BLaER1 (cell line): ENCODE measurements at regions not wholly inside any gene's neighbourhood (a gene's known extent, or its start where the extent isn't known, plus 50 kb on each side); places are given as distances from the start of the nearest gene placed in this dataset.
A peak's percentile ranks its signal among the peaks of the same experiment; 100 is the strongest.

ENCODE experiments used
- H3K27ac ChIP-seq: shearing (Covaris generic); formaldehyde crosslinking; 2 replicates; pipeline ENCODE4 v1.8.1; 2022
- H3K27me3 ChIP-seq: shearing (Covaris generic); formaldehyde crosslinking; 2 replicates; pipeline ENCODE4 v1.8.1; 2022
- H3K36me3 ChIP-seq: shearing (Covaris generic); formaldehyde crosslinking; 2 replicates; pipeline ENCODE4 v1.8.1; 2022
- H3K4me1 ChIP-seq: shearing (Covaris generic); formaldehyde crosslinking; 2 replicates; pipeline ENCODE4 v1.8.1; 2022
- H3K4me2 ChIP-seq: shearing (Covaris generic); formaldehyde crosslinking; 2 replicates; pipeline ENCODE4 v1.8.1; 2022
- H3K4me3 ChIP-seq: shearing (Covaris generic); formaldehyde crosslinking; 2 replicates; pipeline ENCODE4 v1.8.1; 2022
- H3K9ac ChIP-seq: shearing (Covaris generic); formaldehyde crosslinking; 2 replicates; pipeline ENCODE4 v1.8.1; 2022
- H3K9me3 ChIP-seq: shearing (Covaris generic); formaldehyde crosslinking; 2 replicates; pipeline ENCODE4 v1.8.1; 2022
- H4K20me1 ChIP-seq: shearing (Covaris generic); formaldehyde crosslinking; 2 replicates; pipeline ENCODE4 v1.8.1; 2022
- Cebpa-rat ChIP-seq: shearing (Covaris generic); IDR thresholded peaks from 2 replicates; pipeline ENCODE4 v1.8.1; 2022

GRCh38 chr6:164532198-164533044 lies 777.0 kb downstream of the C6orf118 start:
- no peaks in the 10 kb centered on the region for H3K9me3 ChIP-seq
- H3K36me3 ChIP-seq, result no peaks in the 10 kb centered on the region
- H3K27me3 ChIP-seq, result no peaks in the 10 kb centered on the region
- no peaks in the 10 kb centered on the region for H4K20me1 ChIP-seq
- H3K4me3 ChIP-seq, result no peak overlapping the region
- no peak overlapping the region for H3K27ac ChIP-seq
- no peak overlapping the region for H3K4me2 ChIP-seq
- no peaks in the 10 kb centered on the region for H3K4me1 ChIP-seq
- no peak overlapping the region for H3K9ac ChIP-seq
- TF ChIP-seq Cebpa-rat, result no peak

GRCh38 chr6:164531736-164532135 lies 777.7 kb downstream of the C6orf118 start:
- H3K4me3 ChIP-seq, result no peak overlapping the region
- TF ChIP-seq Cebpa-rat, result no peak

GRCh38 chr6:164528539-164528938 lies 780.9 kb downstream of the C6orf118 start:
- Histone ChIP-seq H3K4me3 (no peak overlapping the region), H3K27ac (no peak overlapping the region), H3K36me3 (no peaks in the 10 kb centered on the region), H3K9ac (no peak overlapping the region), H4K20me1 (no peaks in the 10 kb centered on the region), H3K27me3 (no peaks in the 10 kb centered on the region), H3K4me2 (no peak overlapping the region), H3K4me1 (no peaks in the 10 kb centered on the region), H3K9me3 (peaks cover 28% of the 10 kb centered on the region)
- no peak for TF ChIP-seq Cebpa-rat

More at GRCh38 chr6:164531736-164532135, 777.7 kb downstream of the C6orf118 start:
- no peaks in the 10 kb centered on the region for H4K20me1 ChIP-seq
- H3K27me3 ChIP-seq, result no peaks in the 10 kb centered on the region
- H3K4me2 ChIP-seq, result no peak overlapping the region
- no peak overlapping the region for H3K27ac ChIP-seq
- peaks cover 5% of the 10 kb centered on the region for H3K9me3 ChIP-seq
- no peaks in the 10 kb centered on the region for H3K4me1 ChIP-seq
- no peak overlapping the region for H3K9ac ChIP-seq
- H3K36me3 ChIP-seq, result no peaks in the 10 kb centered on the region

- Histone ChIP-seq H3K9me3 (peaks cover 60% of the 10 kb centered on the region), H3K4me2 (no peak overlapping the region), H3K36me3 (no peaks in the 10 kb centered on the region), H3K9ac (no peak overlapping the region), H4K20me1 (no peaks in the 10 kb centered on the region), H3K4me1 (peaks cover 4% of the 10 kb centered on the region; the same call in 1 of the 2 replicates), H3K27ac (no peak overlapping the region), H3K4me3 (no peak overlapping the region), H3K27me3 (no peaks in the 10 kb centered on the region)
- TF ChIP-seq Cebpa-rat, result no peak
Measured at GRCh38 chr6:164523087-164523654, 786.2 kb downstream of the C6orf118 start.

- peaks cover 47% of the 10 kb centered on the region for H3K9me3 ChIP-seq
- H3K4me2 ChIP-seq, result no peak overlapping the region
- no peak overlapping the region for H3K27ac ChIP-seq
- H3K9ac ChIP-seq, result no peak overlapping the region
- no peaks in the 10 kb centered on the region for H3K27me3 ChIP-seq
- H4K20me1 ChIP-seq, result no peaks in the 10 kb centered on the region
- no peak overlapping the region for H3K4me3 ChIP-seq
- peaks cover 4% of the 10 kb centered on the region; the same call in 1 of the 2 replicates for H3K4me1 ChIP-seq
- TF ChIP-seq Cebpa-rat, result no peak
- no peaks in the 10 kb centered on the region for H3K36me3 ChIP-seq
Measured at GRCh38 chr6:164520916-164521315, 788.5 kb downstream of the C6orf118 start.

GRCh38 chr6:164507206-164507940 lies 802.0 kb downstream of the C6orf118 start:
- Histone ChIP-seq H3K4me1 (peaks cover 15% of the 10 kb centered on the region), H4K20me1 (no peaks in the 10 kb centered on the region), H3K36me3 (no peaks in the 10 kb centered on the region), H3K27me3 (no peaks in the 10 kb centered on the region), H3K4me3 (no peak overlapping the region), H3K4me2 (peak overlapping the region; percentile 49), H3K9me3 (peaks cover 10% of the 10 kb centered on the region), H3K9ac (no peak overlapping the region), H3K27ac (no peak overlapping the region)
- TF ChIP-seq Cebpa-rat, result no peak

- Histone ChIP-seq H3K9ac (no peak overlapping the region), H3K4me2 (no peak overlapping the region), H3K9me3 (peaks cover 10% of the 10 kb centered on the region), H3K27me3 (no peaks in the 10 kb centered on the region), H3K27ac (no peak overlapping the region), H3K4me3 (no peak overlapping the region), H4K20me1 (no peaks in the 10 kb centered on the region), H3K36me3 (no peaks in the 10 kb centered on the region), H3K4me1 (peaks cover 15% of the 10 kb centered on the region)
- TF ChIP-seq Cebpa-rat, result no peak
Measured at GRCh38 chr6:164505425-164505824, 804.0 kb downstream of the C6orf118 start.

GRCh38 chr6:164502833-164503232 lies 806.6 kb downstream of the C6orf118 start:
- Histone ChIP-seq H3K4me1 (peaks cover 10% of the 10 kb centered on the region), H3K4me2 (no peak overlapping the region), H3K27ac (no peak overlapping the region), H4K20me1 (no peaks in the 10 kb centered on the region), H3K36me3 (no peaks in the 10 kb centered on the region), H3K9ac (no peak overlapping the region), H3K9me3 (peaks cover 10% of the 10 kb centered on the region), H3K4me3 (no peak overlapping the region), H3K27me3 (no peaks in the 10 kb centered on the region)
- no peak for TF ChIP-seq Cebpa-rat

GRCh38 chr6:164495882-164496495 lies 813.4 kb downstream of the C6orf118 start:
- Histone ChIP-seq H3K27ac (no peak overlapping the region), H3K9ac (no peak overlapping the region), H3K36me3 (no peaks in the 10 kb centered on the region), H3K27me3 (no peaks in the 10 kb centered on the region), H4K20me1 (no peaks in the 10 kb centered on the region), H3K4me2 (no peak overlapping the region), H3K4me1 (no peaks in the 10 kb centered on the region), H3K4me3 (no peak overlapping the region), H3K9me3 (no peaks in the 10 kb centered on the region)
- TF ChIP-seq Cebpa-rat, result no peak

GRCh38 chr6:164478426-164478825 lies 831.0 kb downstream of the C6orf118 start:
- Histone ChIP-seq H3K4me1 (no peaks in the 10 kb centered on the region), H3K27ac (no peak overlapping the region), H3K27me3 (no peaks in the 10 kb centered on the region), H3K36me3 (no peaks in the 10 kb centered on the region), H3K4me3 (no peak overlapping the region), H3K9me3 (peaks cover 14% of the 10 kb centered on the region), H3K4me2 (no peak overlapping the region), H3K9ac (no peak overlapping the region), H4K20me1 (no peaks in the 10 kb centered on the region)
- no peak for TF ChIP-seq Cebpa-rat
